Astrocyte (in vitro differentiated cells and primary cell): ENCODE measurements at regions not wholly inside any gene's neighbourhood (a gene's known extent, or its start where the extent isn't known, plus 50 kb on each side); places are given as distances from the start of the nearest gene placed in this dataset.

Source experiments
- DNase-seq: peaks from one replicate; pipeline ENCODE4 v3.0.0-alpha.2; 2010; ENCODE audit warnings: low read depth
- FAIRE-seq: peaks from 2 replicates; lab custom pipeline; 2011; peaks lifted over from hg19 to GRCh38; lab: Jason Lieb, UNC
- H2AFZ ChIP-seq: 2 replicates; pipeline ENCODE4 v1.6.0; 2012; ENCODE audit warnings: low read depth, low read length, inconsistent platforms
- H3K27ac ChIP-seq: 2 replicates; pipeline ENCODE4 v1.5.1; 2011; ENCODE audit warnings: low read depth, low read length, inconsistent platforms
- H3K27me3 ChIP-seq: 2 replicates; pipeline ENCODE4 v1.6.0; 2011; ENCODE audit warnings: low read length, inconsistent platforms; ENCODE audit not compliant: insufficient read depth
- H3K36me3 ChIP-seq: 2 replicates; pipeline ENCODE4 v1.5.1; 2011; ENCODE audit warnings: low read length, inconsistent platforms; ENCODE audit not compliant: insufficient read depth
- H3K4me1 ChIP-seq: 2 replicates; pipeline ENCODE4 v1.5.1; 2011; ENCODE audit warnings: low read length, inconsistent platforms; ENCODE audit not compliant: insufficient read depth
- H3K4me2 ChIP-seq: 2 replicates; pipeline ENCODE4 v1.6.0; 2012; ENCODE audit warnings: low read length, inconsistent platforms
- H3K4me3 ChIP-seq: 2 replicates; pipeline ENCODE4 v1.5.1; 2011; ENCODE audit warnings: low read depth, mild to moderate bottlenecking, low read length, inconsistent platforms; ENCODE audit not compliant: insufficient read depth
- H3K79me2 ChIP-seq: 2 replicates; pipeline ENCODE4 v1.6.0; 2012; ENCODE audit warnings: mild to moderate bottlenecking, low read length, inconsistent platforms; ENCODE audit not compliant: insufficient read depth
- H3K9ac ChIP-seq: 2 replicates; pipeline ENCODE4 v1.6.0; 2012; ENCODE audit warnings: mild to moderate bottlenecking, low read length, inconsistent platforms
- H3K9me3 ChIP-seq: 2 replicates; pipeline ENCODE4 v1.5.1; 2012; ENCODE audit warnings: low read depth, mild to moderate bottlenecking, low read length, inconsistent platforms; ENCODE audit not compliant: insufficient read depth
- H4K20me1 ChIP-seq: 2 replicates; pipeline ENCODE4 v1.6.0; 2012; ENCODE audit warnings: low read length, inconsistent platforms; ENCODE audit not compliant: insufficient read depth
- H3K27ac Mint-ChIP-seq: one replicate; pipeline ENCODE4 v1.8.0; 2021; ENCODE audit warnings: mild to moderate bottlenecking, mixed read lengths; ENCODE audit not compliant: unreplicated experiment
- H3K27me3 Mint-ChIP-seq: one replicate; pipeline ENCODE4 v1.8.0; 2021; ENCODE audit warnings: low read depth, mixed read lengths; ENCODE audit not compliant: unreplicated experiment
- H3K36me3 Mint-ChIP-seq: one replicate; pipeline ENCODE4 v1.8.0; 2021; ENCODE audit warnings: low read depth, mixed read lengths; ENCODE audit not compliant: unreplicated experiment
- H3K4me1 Mint-ChIP-seq: one replicate; pipeline ENCODE4 v1.8.0; 2021; ENCODE audit warnings: low read depth, mixed read lengths; ENCODE audit not compliant: unreplicated experiment
- H3K4me3 Mint-ChIP-seq: one replicate; pipeline ENCODE4 v1.8.0; 2021; ENCODE audit warnings: mild to moderate bottlenecking, moderate library complexity, mixed read lengths; ENCODE audit not compliant: unreplicated experiment
- H3K9me3 Mint-ChIP-seq: one replicate; pipeline ENCODE4 v1.8.0; 2021; ENCODE audit warnings: mild to moderate bottlenecking, mixed read lengths; ENCODE audit not compliant: unreplicated experiment
- EZH2 ChIP-seq: IDR thresholded peaks from 2 replicates; pipeline ENCODE4 v1.6.1; 2012; ENCODE audit warnings: mild to moderate bottlenecking, low read length, inconsistent platforms; ENCODE audit not compliant: insufficient read depth
- TF ChIP-seq, protein P1 (sequence below): IDR thresholded peaks from 2 replicates; pipeline ENCODE4 v1.5.1; 2011; ENCODE audit warnings: low read depth, mild to moderate bottlenecking, inconsistent platforms, low read length, moderate library complexity; ENCODE audit not compliant: insufficient read depth

DNA sequence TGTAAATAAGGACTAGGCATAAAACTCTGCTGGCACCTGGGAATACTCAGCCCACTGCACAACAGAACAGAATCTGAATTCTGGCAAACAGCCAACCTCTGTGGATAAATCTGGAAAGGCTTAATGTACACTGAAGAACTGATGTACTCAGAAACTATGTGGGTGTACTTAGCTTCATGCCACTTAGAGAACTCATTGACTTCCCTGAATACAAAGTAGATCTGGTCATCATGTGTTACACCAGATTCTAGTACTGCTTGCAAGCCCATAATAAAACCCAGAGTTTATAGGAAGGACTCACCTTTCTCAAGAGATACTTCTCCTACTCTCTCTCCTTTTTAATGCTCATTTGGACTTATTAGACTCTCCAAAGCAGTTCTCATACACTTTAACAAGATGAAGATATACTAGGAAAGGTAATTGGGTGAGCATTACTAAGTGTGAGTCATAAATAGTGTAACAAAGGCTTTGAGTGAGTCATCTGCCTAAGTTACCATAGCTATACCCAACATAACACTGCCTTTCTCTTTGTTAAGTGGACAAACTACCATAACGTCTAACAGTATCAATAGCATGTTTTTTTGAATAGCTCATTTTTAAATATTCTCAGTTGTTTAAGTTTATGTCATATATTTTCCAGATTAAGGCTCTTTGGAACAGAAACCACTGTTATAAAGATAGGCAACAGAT lies 309.1 kb downstream of the MDFIC start:
- no peaks in the 10 kb centered on the region for H3K9me3 ChIP-seq
- peak overlapping the region; percentile 95 for H3K27ac ChIP-seq
- H3K4me1 Mint-ChIP-seq: peaks cover 25% of the 10 kb centered on the region
- no peaks in the 10 kb centered on the region for H4K20me1 ChIP-seq
- peak; percentile 97 for DNase-seq
- H3K4me2 ChIP-seq: peak overlapping the region; percentile 77
- peak overlapping the region; percentile 41 for H2AFZ ChIP-seq
- H3K4me1 ChIP-seq: peaks cover 29% of the 10 kb centered on the region
- no peaks in the 10 kb centered on the region for H3K36me3 ChIP-seq
- H3K9me3 Mint-ChIP-seq: peaks cover 4% of the 10 kb centered on the region
- H3K27ac Mint-ChIP-seq: peak overlapping the region; percentile 98
- peak overlapping the region; percentile 72 for H3K9ac ChIP-seq
- no peaks in the 10 kb centered on the region for H3K36me3 Mint-ChIP-seq
- FAIRE-seq: peak; percentile 93
- no peak overlapping the region for H3K4me3 Mint-ChIP-seq
- TF ChIP-seq, protein P1, sequence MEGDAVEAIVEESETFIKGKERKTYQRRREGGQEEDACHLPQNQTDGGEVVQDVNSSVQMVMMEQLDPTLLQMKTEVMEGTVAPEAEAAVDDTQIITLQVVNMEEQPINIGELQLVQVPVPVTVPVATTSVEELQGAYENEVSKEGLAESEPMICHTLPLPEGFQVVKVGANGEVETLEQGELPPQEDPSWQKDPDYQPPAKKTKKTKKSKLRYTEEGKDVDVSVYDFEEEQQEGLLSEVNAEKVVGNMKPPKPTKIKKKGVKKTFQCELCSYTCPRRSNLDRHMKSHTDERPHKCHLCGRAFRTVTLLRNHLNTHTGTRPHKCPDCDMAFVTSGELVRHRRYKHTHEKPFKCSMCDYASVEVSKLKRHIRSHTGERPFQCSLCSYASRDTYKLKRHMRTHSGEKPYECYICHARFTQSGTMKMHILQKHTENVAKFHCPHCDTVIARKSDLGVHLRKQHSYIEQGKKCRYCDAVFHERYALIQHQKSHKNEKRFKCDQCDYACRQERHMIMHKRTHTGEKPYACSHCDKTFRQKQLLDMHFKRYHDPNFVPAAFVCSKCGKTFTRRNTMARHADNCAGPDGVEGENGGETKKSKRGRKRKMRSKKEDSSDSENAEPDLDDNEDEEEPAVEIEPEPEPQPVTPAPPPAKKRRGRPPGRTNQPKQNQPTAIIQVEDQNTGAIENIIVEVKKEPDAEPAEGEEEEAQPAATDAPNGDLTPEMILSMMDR: no peak
- TF ChIP-seq EZH2: no peak
- H3K4me3 ChIP-seq: peak overlapping the region; percentile 8
- H3K27me3 Mint-ChIP-seq: no peaks in the 10 kb centered on the region
- H3K27me3 ChIP-seq: no peaks in the 10 kb centered on the region
- H3K79me2 ChIP-seq: no peaks in the 10 kb centered on the region

DNA sequence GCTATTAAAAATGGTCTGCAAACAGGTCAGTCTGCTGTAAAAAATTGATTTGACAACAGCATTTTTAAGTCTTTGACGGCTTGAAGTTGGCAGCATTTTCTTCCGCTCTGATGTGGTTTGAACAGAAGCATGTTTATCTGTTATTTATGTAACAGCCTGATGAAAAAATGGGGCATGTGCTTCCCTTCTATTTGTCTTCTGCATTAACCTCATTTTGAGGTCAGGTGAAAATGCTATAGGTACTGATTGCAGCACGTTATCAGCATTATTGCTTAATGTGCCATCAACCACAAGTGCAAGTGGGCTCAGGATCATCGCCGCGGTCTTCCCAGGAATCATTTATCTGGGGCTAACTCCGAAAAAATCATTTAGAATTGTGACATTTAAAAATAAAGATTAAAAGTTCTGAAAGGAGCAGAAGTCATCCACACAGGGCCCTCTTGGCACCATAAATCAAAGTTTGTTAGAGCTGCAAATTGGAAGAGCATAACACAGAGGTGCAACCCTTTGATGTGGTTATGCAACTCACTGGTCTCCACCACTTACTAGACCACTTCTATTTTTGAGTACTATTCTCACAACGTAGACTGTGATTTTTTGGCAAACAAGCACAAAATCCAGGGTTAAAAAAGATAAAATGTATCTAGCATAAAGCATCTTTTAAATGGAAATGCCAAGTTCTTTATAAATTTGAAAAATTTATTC lies 307.7 kb downstream of the MDFIC start:
- Histone ChIP-seq H3K27ac (peak overlapping the region; percentile 95), H3K4me1 (peaks cover 29% of the 10 kb centered on the region), H3K9ac (no peak overlapping the region), H3K27me3 (no peaks in the 10 kb centered on the region), H3K36me3 (no peaks in the 10 kb centered on the region), H2AFZ (no peak overlapping the region), H3K4me2 (peak overlapping the region; percentile 4), H4K20me1 (no peaks in the 10 kb centered on the region), H3K9me3 (no peaks in the 10 kb centered on the region), H3K4me3 (no peak overlapping the region), H3K79me2 (no peaks in the 10 kb centered on the region)
- DNase-seq (peak; percentile 97), FAIRE-seq (no peak)
- peaks cover 25% of the 10 kb centered on the region for H3K4me1 Mint-ChIP-seq
- H3K9me3 Mint-ChIP-seq: no peaks in the 10 kb centered on the region
- no peak overlapping the region for H3K4me3 Mint-ChIP-seq
- no peaks in the 10 kb centered on the region for H3K36me3 Mint-ChIP-seq
- H3K27me3 Mint-ChIP-seq: no peaks in the 10 kb centered on the region
- H3K27ac Mint-ChIP-seq: no peak overlapping the region
- no peak for TF ChIP-seq EZH2
- TF ChIP-seq, protein P1: no peak
